Activated T-helper 2 cell treated with anti-CD3 and anti-CD28 coated beads, Interferon-gamma antibody, Interleukin-2, Interleukin-4, amounts not matched to agents 10 μg/mL and 5 μg/mL and 100 μg/mL, durations not matched to agents 14 hours and 24 hours and 36 hours (primary cell): ENCODE measurements at regions not wholly inside any gene's neighbourhood (a gene's known extent, or its start where the extent isn't known, plus 50 kb on each side); places are given as distances from the start of the nearest gene placed in this dataset.

Experiments used
- DNase-seq: peaks from one replicate; pipeline ENCODE4 v3.0.0; 2021; ENCODE audit warnings: low spot score
- H3K27ac Mint-ChIP-seq: one replicate; pipeline ENCODE4 v1.8.0; 2021; ENCODE audit warnings: mixed read lengths
- H3K27me3 Mint-ChIP-seq: one replicate; pipeline ENCODE4 v1.8.0; 2021; ENCODE audit warnings: low read depth, mixed read lengths
- H3K36me3 Mint-ChIP-seq: one replicate; pipeline ENCODE4 v1.8.0; 2021; ENCODE audit warnings: low read depth, mixed read lengths
- H3K4me1 Mint-ChIP-seq: one replicate; pipeline ENCODE4 v1.8.0; 2021; ENCODE audit warnings: low read depth, mixed read lengths
- H3K4me3 Mint-ChIP-seq: one replicate; pipeline ENCODE4 v1.8.0; 2021; ENCODE audit warnings: low read depth, mild to moderate bottlenecking, moderate library complexity, mixed read lengths
- H3K9me3 Mint-ChIP-seq: one replicate; pipeline ENCODE4 v1.8.0; 2021; ENCODE audit warnings: mixed read lengths
- intact Hi-C: fragments of 100-400 bp; cut with micrococcal nuclease; formaldehyde crosslinking; loops from one replicate; pipeline ENCODE4 v1.15.1; 2023

DNA sequence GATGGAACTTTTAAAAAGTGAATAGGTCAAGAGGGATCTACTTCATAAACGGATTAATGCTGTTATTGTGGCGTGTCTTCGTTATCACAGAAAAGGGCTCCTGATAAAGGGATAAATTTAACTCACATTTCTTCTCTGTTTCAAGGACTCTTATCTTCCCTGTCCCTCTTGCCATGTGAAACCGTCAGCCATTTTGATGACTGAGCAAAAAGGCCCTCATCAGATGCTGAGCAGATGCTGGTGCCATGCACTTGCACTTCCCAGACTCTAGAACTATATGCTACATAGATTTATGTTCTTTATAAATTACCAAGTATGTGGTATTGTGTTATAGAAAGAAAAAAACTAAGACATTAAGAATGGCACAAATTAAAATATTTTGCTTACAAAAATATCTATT lies 1011.8 kb upstream of the GBE1 start:
- H3K27ac Mint-ChIP-seq: no peak overlapping the region
- H3K4me1 Mint-ChIP-seq: no peaks in the 10 kb centered on the region
- H3K4me3 Mint-ChIP-seq: no peak overlapping the region
- H3K9me3 Mint-ChIP-seq: peaks cover 30% of the 10 kb centered on the region
- H3K36me3 Mint-ChIP-seq: no peaks in the 10 kb centered on the region
- no peak for DNase-seq
- H3K27me3 Mint-ChIP-seq: no peaks in the 10 kb centered on the region
- intact Hi-C loops: no loop called here

DNA sequence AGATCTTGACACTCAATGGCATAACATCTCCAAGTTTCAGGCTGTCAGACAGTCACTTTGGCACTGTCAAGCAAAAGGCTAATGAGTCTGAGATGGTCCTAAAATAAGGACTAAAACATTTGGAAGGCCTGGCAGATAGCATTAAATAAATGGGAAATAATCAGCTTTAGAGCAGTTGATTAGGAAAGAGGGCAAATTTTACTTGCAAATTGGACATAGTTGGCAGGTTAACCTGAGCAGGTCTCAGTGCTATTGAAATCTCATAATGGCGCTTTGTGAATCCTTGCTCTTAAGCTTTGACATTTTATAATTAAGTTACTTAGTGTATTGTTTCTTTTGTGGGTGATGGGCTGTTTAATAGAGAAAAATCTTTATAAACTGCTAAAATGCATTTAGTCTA lies 1003.1 kb upstream of the GBE1 start:
- no peaks in the 10 kb centered on the region for H3K4me1 Mint-ChIP-seq
- no peak overlapping the region for H3K27ac Mint-ChIP-seq
- intact Hi-C loops: no loop called here
- H3K36me3 Mint-ChIP-seq: no peaks in the 10 kb centered on the region
- no peaks in the 10 kb centered on the region for H3K27me3 Mint-ChIP-seq
- DNase-seq: no peak
- no peak overlapping the region for H3K4me3 Mint-ChIP-seq
- H3K9me3 Mint-ChIP-seq: peaks cover 6% of the 10 kb centered on the region

- H3K36me3 Mint-ChIP-seq: no peaks in the 10 kb centered on the region
- no peaks in the 10 kb centered on the region for H3K27me3 Mint-ChIP-seq
- no peak overlapping the region for H3K4me3 Mint-ChIP-seq
- DNase-seq: no peak
- no peak overlapping the region for H3K27ac Mint-ChIP-seq
- peaks cover 11% of the 10 kb centered on the region for H3K9me3 Mint-ChIP-seq
- H3K4me1 Mint-ChIP-seq: no peaks in the 10 kb centered on the region
- intact Hi-C loops: no loop called here
These were observed 1000.4 kb upstream of the GBE1 start for GRCh38 chr3:82761858-82762257.

- H3K36me3 Mint-ChIP-seq: no peaks in the 10 kb centered on the region
- intact Hi-C loops: no loop called here
- H3K9me3 Mint-ChIP-seq: peaks cover 21% of the 10 kb centered on the region
- H3K4me1 Mint-ChIP-seq: no peaks in the 10 kb centered on the region
- DNase-seq: no peak
- no peak overlapping the region for H3K4me3 Mint-ChIP-seq
- H3K27ac Mint-ChIP-seq: no peak overlapping the region
- H3K27me3 Mint-ChIP-seq: no peaks in the 10 kb centered on the region
These were observed 984.1 kb upstream of the GBE1 start for GRCh38 chr3:82745544-82745943.

GRCh38 chr3:82743196-82743595 lies 981.8 kb upstream of the GBE1 start:
- Mint-ChIP-seq H3K4me1 (no peaks in the 10 kb centered on the region), H3K36me3 (no peaks in the 10 kb centered on the region), H3K9me3 (peaks cover 28% of the 10 kb centered on the region), H3K27ac (no peak overlapping the region), H3K27me3 (no peaks in the 10 kb centered on the region), H3K4me3 (no peak overlapping the region)
- DNase-seq: no peak
- intact Hi-C loops: no loop called here

- no peaks in the 10 kb centered on the region for H3K36me3 Mint-ChIP-seq
These were observed 979.9 kb upstream of the GBE1 start for GRCh38 chr3:82741346-82741745.

GRCh38 chr3:82739390-82739789 lies 977.9 kb upstream of the GBE1 start:
- H3K27ac Mint-ChIP-seq: no peak overlapping the region
- intact Hi-C loops: no loop called here
- no peaks in the 10 kb centered on the region for H3K4me1 Mint-ChIP-seq
- H3K27me3 Mint-ChIP-seq: no peaks in the 10 kb centered on the region
- no peak for DNase-seq
- H3K9me3 Mint-ChIP-seq: peaks cover 20% of the 10 kb centered on the region
- H3K4me3 Mint-ChIP-seq: no peak overlapping the region
- no peaks in the 10 kb centered on the region for H3K36me3 Mint-ChIP-seq

More at GRCh38 chr3:82741346-82741745, 979.9 kb upstream of the GBE1 start:
- no peak overlapping the region for H3K4me3 Mint-ChIP-seq
- peaks cover 31% of the 10 kb centered on the region for H3K9me3 Mint-ChIP-seq
- H3K27ac Mint-ChIP-seq: no peak overlapping the region
- no peaks in the 10 kb centered on the region for H3K4me1 Mint-ChIP-seq
- no peaks in the 10 kb centered on the region for H3K27me3 Mint-ChIP-seq
- intact Hi-C loops: no loop called here
- no peak for DNase-seq

DNA sequence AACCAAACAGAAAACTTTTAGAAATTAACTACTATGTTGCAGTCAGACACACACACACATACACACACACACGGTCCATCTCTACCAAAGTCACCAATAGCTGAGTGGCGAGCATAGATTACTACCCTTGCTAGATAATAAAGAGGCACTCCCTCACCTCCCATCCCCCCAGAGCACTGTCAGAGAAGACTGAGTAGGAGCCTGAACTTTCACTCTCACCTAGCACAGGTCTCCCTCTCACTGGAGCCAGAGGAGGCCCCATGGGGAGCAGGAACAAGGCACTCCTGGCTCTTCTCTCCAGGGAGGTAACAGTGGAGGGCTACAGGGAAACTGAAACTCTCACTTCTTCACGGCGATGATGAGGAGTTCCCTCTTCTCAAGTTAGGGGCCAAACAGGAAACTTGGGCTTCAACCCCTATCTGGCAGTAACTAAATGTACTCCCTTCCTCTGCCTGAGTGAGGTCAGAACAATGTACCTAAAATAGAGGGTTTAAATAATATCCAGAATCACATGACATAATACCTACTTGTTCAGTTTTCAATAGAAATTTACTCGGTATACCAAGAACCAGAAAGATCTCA lies 975.3 kb upstream of the GBE1 start:
- Mint-ChIP-seq H3K27ac (no peak overlapping the region), H3K36me3 (no peaks in the 10 kb centered on the region), H3K9me3 (peaks cover 15% of the 10 kb centered on the region), H3K4me3 (no peak overlapping the region), H3K4me1 (no peaks in the 10 kb centered on the region), H3K27me3 (no peaks in the 10 kb centered on the region)
- intact Hi-C loops: no loop called here
- DNase-seq: no peak

GRCh38 chr3:82715091-82715856 lies 953.8 kb upstream of the GBE1 start:
- H3K4me1 Mint-ChIP-seq: no peaks in the 10 kb centered on the region
- no peak overlapping the region for H3K4me3 Mint-ChIP-seq
- H3K27me3 Mint-ChIP-seq: no peaks in the 10 kb centered on the region
- H3K27ac Mint-ChIP-seq: no peak overlapping the region
- no peaks in the 10 kb centered on the region for H3K36me3 Mint-ChIP-seq
- no peak for DNase-seq
- H3K9me3 Mint-ChIP-seq: peaks cover 37% of the 10 kb centered on the region
- intact Hi-C loops: no loop called here

DNA sequence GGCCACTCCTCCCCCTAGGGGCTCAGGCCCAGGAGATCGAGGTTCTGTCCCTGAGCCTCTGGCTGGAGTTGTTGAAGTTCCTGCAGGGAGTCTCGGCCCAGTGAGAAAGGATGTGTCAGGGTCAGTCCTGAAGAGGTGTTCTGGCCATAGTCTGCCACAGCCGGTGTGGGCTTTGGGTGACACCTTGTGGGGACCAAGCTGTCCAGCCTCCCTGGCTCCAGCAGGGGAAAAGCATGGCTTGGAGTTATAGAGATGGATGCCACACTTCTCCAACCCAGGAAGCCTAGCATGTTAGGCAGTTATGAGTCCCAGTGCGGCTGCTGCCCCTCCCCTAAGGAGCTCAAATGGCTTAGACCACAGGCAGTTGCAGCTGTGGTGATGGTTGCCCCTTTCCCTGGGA lies 945.6 kb upstream of the GBE1 start:
- Mint-ChIP-seq H3K4me3 (no peak overlapping the region), H3K9me3 (peaks cover 50% of the 10 kb centered on the region), H3K27ac (no peak overlapping the region), H3K27me3 (no peaks in the 10 kb centered on the region), H3K4me1 (no peaks in the 10 kb centered on the region), H3K36me3 (no peaks in the 10 kb centered on the region)
- DNase-seq: no peak
- intact Hi-C loops: no loop called here

DNA sequence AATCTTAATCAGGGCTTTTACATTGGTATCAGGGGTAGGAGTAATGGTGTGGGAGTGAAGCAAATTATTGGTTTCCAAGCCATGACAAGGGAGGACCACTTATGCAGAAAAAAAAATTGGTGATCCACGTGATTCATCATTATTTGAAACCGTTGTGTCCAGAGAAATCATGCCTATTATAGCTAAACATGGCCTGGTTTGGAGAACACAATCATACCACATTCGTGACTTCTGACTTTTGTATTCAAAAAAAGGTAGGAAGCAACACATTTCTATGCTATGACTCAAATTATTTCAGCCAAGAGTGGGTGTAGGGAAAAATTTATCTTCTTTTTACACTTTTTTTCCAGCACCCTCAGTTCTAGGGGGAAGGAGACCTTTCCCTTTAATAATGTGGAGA lies 924.3 kb upstream of the GBE1 start:
- no peaks in the 10 kb centered on the region for H3K4me1 Mint-ChIP-seq
- no peak overlapping the region for H3K4me3 Mint-ChIP-seq
- intact Hi-C loops: no loop called here

DNA sequence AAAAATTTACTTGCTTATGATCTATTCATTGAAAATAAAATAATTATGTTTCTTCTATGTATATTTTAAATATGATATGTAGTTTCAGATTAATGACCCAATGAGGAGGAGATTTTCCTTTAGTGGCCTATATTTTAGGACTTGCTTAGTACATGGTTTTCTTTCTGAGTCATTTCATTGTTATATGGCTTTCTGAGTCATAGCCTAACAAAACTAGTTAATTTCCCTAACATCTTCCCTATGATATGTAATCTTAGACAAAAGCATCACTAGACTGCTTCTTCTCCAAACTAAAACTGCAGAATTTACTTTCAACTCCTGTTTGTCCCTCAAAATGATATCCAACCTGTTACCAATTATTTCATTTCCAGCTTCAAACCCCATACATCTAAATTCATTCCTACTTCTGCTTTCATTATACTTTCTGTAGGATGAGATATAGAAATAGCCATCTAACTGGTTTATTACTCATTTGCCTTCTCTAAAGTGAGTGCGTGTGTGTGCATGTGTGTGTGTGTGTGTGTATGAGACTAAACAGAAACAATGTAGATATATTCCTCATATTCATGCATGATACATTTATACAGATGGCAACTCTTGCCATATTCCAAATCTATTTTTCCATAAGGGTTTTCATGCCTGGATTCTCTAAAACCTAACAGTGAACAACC lies 915.0 kb upstream of the GBE1 start:
- no peaks in the 10 kb centered on the region for H3K27me3 Mint-ChIP-seq
- DNase-seq: no peak
- no peak overlapping the region for H3K4me3 Mint-ChIP-seq
- intact Hi-C loops: no loop called here
- no peak overlapping the region for H3K27ac Mint-ChIP-seq
- H3K36me3 Mint-ChIP-seq: no peaks in the 10 kb centered on the region
- peaks cover 27% of the 10 kb centered on the region for H3K9me3 Mint-ChIP-seq
- no peaks in the 10 kb centered on the region for H3K4me1 Mint-ChIP-seq

More for the DNA sequence above, 924.3 kb upstream of the GBE1 start:
- H3K27ac Mint-ChIP-seq: no peak overlapping the region
- no peaks in the 10 kb centered on the region for H3K27me3 Mint-ChIP-seq
- H3K9me3 Mint-ChIP-seq: peaks cover 29% of the 10 kb centered on the region
- no peak for DNase-seq
- no peaks in the 10 kb centered on the region for H3K36me3 Mint-ChIP-seq

GRCh38 chr3:82672966-82673365 lies 911.5 kb upstream of the GBE1 start:
- H3K36me3 Mint-ChIP-seq: no peaks in the 10 kb centered on the region
- no peak overlapping the region for H3K4me3 Mint-ChIP-seq
- H3K9me3 Mint-ChIP-seq: peaks cover 28% of the 10 kb centered on the region
- no peaks in the 10 kb centered on the region for H3K4me1 Mint-ChIP-seq
- intact Hi-C loops: no loop called here
- H3K27me3 Mint-ChIP-seq: no peaks in the 10 kb centered on the region
- no peak for DNase-seq
- H3K27ac Mint-ChIP-seq: no peak overlapping the region
